GM21786 (cell line): ENCODE measurements at regions not wholly inside any gene's neighbourhood (a gene's known extent, or its start where the extent isn't known, plus 50 kb on each side); places are given as distances from the start of the nearest gene placed in this dataset.

Experiments
- ATAC-seq: cut with Tn5 transposase; IDR thresholded peaks from one replicate; pipeline ENCODE4 v1.9.1; 2021; ENCODE audit not compliant: unreplicated experiment

GRCh38 chr4:151604238-151604637 is 156.6 kb downstream of the GATB start:
- ATAC-seq: no peak

- no peak for ATAC-seq
Observed at GRCh38 chr4:151605215-151605614, 155.6 kb downstream of the GATB start.

- no peak for ATAC-seq
Observed at GRCh38 chr4:151606061-151606460, 154.7 kb downstream of the GATB start.

- ATAC-seq: no peak
Observed at GRCh38 chr4:151610229-151610628, 150.6 kb downstream of the GATB start.

GRCh38 chr4:151611960-151612359 is 148.8 kb downstream of the GATB start:
- ATAC-seq: no peak

GRCh38 chr4:151613290-151613689 is 147.5 kb downstream of the GATB start:
- ATAC-seq: no peak

GRCh38 chr4:151614561-151614960 is 146.2 kb downstream of the GATB start:
- no peak for ATAC-seq

GRCh38 chr4:151618858-151619257 is 141.9 kb downstream of the GATB start:
- ATAC-seq: no peak

GRCh38 chr4:151620066-151620465 is 140.7 kb downstream of the GATB start:
- ATAC-seq: no peak
